Right hindlimb (tissue), 1 donor: ENCODE measurements at regions not wholly inside any gene's neighbourhood (a gene's known extent, or its start where the extent isn't known, plus 50 kb on each side); places are given as distances from the start of the nearest gene placed in this dataset.

Source experiments
- DNase-seq: peaks from one replicate; pipeline ENCODE4 v3.0.0-alpha.2; 2018

- DNase-seq, result no peak
Measured at GRCh38 chr15:68871507-68871906, 50.8 kb upstream of the ANP32A start.

GRCh38 chr15:68874788-68875187 is 54.1 kb upstream of the ANP32A start:
- DNase-seq, result no peak

GRCh38 chr15:68875377-68876116 is 54.8 kb upstream of the SPESP1 start:
- DNase-seq, result peak; percentile 94

- no peak for DNase-seq
Measured at GRCh38 chr15:68877626-68878025, 52.7 kb upstream of the SPESP1 start.

- DNase-seq, result no peak
Measured at GRCh38 chr15:68880382-68880781, 49.9 kb upstream of the SPESP1 start.
